AG09309 (cell line): ENCODE measurements at regions not wholly inside any gene's neighbourhood (a gene's known extent, or its start where the extent isn't known, plus 50 kb on each side); places are given as distances from the start of the nearest gene placed in this dataset.

Experiments
- DNase-seq: peaks from one replicate; pipeline ENCODE4 v3.0.0-alpha.2; 2010; ENCODE audit warnings: low read depth
- H3K4me3 ChIP-seq: 2 replicates; pipeline ENCODE4 v1.5.1; 2011; ENCODE audit warnings: mild to moderate bottlenecking, low read depth, low read length, moderate library complexity; ENCODE audit not compliant: control insufficient read depth
- CTCF ChIP-seq: IDR thresholded peaks from 2 replicates; pipeline ENCODE4 v1.5.1; 2011; ENCODE audit warnings: mild to moderate bottlenecking, low read depth, low read length, inconsistent platforms; ENCODE audit not compliant: insufficient read depth, control insufficient read depth; ENCODE audit errors: missing control alignments

- no peak for DNase-seq
Measured at GRCh38 chr7:118844748-118845147, 620.2 kb downstream of the ANKRD7 start.

GRCh38 chr7:118845791-118846190 is 621.3 kb downstream of the ANKRD7 start:
- H3K4me3 ChIP-seq: no peak overlapping the region
- no peak for TF ChIP-seq CTCF

More at GRCh38 chr7:118844748-118845147, 620.2 kb downstream of the ANKRD7 start:
- no peak for TF ChIP-seq CTCF
- H3K4me3 ChIP-seq: no peak overlapping the region

DNA sequence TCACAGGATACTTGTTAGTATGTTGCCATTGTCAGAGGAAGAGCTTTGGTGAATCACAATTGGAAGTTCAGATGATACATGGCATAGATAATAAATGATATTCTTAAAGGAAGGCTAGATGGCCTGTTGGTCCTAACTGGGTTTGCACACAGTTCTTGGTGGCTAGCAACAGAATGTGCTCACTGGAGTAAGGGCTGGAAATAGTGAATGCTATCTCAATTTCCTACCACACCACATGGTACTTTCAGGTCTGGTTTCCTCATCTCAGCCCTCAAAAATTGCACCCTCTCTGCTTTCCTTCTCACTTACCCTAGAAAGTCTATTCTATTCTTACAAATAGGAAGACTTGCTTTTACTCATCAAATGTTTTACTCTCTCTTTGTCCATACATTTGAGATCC is 622.5 kb downstream of the ANKRD7 start:
- no peak for DNase-seq
- no peak for TF ChIP-seq CTCF
- no peak overlapping the region for H3K4me3 ChIP-seq

More at GRCh38 chr7:118845791-118846190, 621.3 kb downstream of the ANKRD7 start:
- no peak for DNase-seq

- no peak for DNase-seq
- TF ChIP-seq CTCF: no peak
- H3K4me3 ChIP-seq: no peak overlapping the region
Measured at GRCh38 chr7:118855290-118855689, 630.8 kb downstream of the ANKRD7 start.

GRCh38 chr7:118858651-118859149 is 634.2 kb downstream of the ANKRD7 start:
- no peak overlapping the region for H3K4me3 ChIP-seq
- DNase-seq: no peak
- TF ChIP-seq CTCF: no peak

- TF ChIP-seq CTCF: no peak
- H3K4me3 ChIP-seq: no peak overlapping the region
- no peak for DNase-seq
Measured at GRCh38 chr7:118861581-118861980, 637.1 kb downstream of the ANKRD7 start.

- TF ChIP-seq CTCF: no peak
- H3K4me3 ChIP-seq: no peak overlapping the region
- DNase-seq: no peak
Measured at GRCh38 chr7:118862740-118863139, 638.2 kb downstream of the ANKRD7 start.
